GM21619 (cell line): ENCODE measurements at regions not wholly inside any gene's neighbourhood (a gene's known extent, or its start where the extent isn't known, plus 50 kb on each side); places are given as distances from the start of the nearest gene placed in this dataset.

Experiments
- ATAC-seq: cut with Tn5 transposase; IDR thresholded peaks from one replicate; pipeline ENCODE4 v1.9.1; 2021; ENCODE audit not compliant: unreplicated experiment

DNA sequence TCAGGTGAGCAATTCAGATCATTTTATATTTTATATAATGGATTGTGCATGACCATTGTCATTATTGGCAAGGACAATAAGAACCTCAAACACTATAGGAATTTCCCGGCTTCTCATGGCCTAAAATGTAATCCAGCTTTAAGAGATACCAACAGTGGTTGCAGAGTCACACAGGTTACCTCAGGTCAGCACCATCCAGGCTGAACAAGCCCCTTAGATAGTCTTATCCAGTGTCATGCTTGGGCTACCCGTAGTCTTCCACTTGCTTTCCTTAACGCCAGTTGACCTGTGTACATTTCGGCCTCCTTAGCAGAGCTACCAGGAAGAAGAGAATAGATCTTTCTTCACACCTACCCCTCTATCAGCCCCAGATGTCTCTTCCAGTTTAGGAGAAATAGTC is 293.3 kb upstream of the SYT4 start:
- no peak for ATAC-seq

- no peak for ATAC-seq
These were observed 293.9 kb upstream of the SYT4 start for GRCh38 chr18:43571078-43571689.

- peak; percentile 63 for ATAC-seq
These were observed 294.9 kb upstream of the SYT4 start for GRCh38 chr18:43572163-43572562.

DNA sequence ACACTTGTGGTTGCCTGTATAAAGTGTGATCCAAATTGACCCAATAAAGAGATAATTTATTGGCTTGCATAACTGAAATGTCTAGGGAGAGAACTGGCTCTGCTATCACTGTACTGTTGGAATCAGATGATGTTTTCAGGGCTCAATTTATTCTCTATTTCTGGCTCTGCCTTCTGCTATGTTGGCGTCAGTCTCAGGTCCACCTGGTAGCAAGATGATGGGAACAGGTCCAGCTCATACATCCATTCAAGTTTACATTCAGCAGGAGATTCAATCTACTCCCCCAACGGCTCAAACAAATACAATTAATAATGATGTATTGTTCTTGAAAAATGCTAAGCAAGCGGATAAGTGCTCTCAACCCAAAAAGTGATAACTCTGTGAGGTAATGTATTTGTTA is 297.7 kb upstream of the SYT4 start:
- ATAC-seq, result no peak

DNA sequence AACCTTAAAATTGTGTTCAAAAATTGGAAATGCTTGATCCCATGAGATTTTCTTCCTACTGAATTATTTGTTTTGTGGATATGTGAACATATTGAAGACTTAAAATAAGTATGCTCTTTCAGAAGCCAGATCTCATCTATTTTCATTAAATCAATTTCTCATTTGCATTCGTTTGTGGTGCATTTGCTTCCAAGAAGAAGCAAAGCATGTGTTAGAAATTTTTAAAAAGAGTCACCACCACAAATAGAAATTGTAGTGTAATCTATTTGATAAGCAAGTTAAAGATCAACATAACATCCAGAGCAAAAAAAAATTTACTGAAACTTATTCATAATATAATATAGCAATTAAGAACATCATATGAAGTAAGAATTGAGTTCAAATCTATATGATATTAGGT is 300.9 kb upstream of the SYT4 start:
- no peak for ATAC-seq

GRCh38 chr18:43578706-43579105 is 301.4 kb upstream of the SYT4 start:
- ATAC-seq, result no peak

DNA sequence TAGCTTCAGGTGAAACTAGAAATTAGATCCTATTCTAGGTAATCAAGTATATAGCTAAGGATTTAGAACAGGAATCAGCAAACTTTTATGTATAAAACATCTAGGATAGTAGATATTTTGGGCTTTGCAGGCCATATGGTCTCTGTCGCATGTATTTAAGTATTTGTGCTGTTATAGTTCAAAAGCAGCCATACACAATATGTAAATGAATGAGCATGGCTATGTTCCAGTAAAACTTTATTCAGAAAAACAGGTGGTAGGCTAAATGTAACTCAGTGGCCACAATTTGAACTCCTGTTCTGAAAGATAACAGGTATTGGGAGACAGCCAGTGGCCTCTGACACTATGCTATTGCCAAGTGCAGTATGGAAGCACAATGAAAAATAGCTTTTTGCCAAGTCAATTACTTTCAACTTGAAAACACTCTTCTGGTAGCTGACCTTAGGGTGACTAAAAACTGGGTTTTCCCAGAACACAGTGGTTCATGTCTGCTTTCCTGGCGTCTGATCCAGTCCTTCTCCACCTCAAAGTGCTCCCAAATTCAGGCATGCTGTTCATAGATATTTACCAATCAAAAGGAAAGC is 304.7 kb upstream of the SYT4 start:
- no peak for ATAC-seq

DNA sequence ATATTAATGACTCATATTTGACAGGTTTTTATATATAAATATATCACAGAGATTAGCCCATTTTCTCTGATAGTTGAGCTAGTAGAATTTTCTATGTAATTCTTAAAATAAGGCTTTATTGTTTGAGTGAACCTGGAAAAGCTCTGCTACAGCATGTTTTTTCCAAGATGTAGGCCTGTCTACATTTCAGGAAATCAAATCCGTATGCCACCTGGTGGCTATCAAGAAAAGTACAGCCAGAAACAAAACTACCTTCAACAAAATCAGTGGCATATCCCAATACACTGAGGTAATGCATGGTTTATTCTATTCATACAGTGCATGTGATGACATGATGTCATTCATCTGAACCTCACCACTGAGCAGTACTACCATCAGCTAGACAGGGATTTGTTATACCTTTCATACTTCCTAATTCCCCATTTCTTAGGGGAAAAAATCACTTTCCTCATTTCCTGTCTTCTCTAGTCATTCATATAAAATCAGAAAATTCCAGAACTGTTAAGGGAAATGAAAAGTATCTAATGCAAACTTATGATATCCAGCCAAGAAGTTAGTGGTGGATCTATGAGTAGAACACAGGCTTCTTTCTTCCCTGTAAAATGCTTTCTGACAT is 310.4 kb upstream of the SYT4 start:
- ATAC-seq, result peak; percentile 69

GRCh38 chr18:43588838-43589237 is 311.5 kb upstream of the SYT4 start:
- ATAC-seq, result no peak

DNA sequence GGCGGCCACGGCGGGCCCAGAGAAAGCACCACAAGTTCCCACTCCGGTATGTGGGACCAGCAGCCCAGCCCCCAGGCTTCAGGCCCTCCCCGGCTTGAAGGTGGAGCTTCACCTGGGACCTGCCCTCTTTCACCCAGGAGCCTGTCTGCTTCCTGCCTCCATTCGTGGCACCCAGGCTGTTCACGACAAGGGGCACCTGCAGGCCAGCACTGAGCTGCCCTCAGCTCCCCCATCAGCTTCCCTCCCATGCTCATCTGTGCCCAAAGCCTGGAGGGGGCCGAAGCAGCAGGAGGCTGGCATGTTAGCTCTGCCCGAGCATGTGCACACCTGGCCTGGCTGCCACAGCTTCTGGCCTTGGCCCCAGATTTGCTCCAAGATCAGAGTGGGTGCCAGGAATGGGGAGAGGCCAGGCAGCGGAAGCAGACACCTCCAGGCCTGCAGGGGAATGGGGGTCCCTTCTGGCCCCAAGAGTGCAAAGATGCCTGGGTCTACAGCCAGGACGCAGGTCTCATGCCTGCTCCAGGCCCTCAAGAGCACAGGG is 312.4 kb upstream of the SYT4 start:
- ATAC-seq, result no peak

- ATAC-seq, result no peak
These were observed 313.1 kb upstream of the SYT4 start for GRCh38 chr18:43590182-43590903.

DNA sequence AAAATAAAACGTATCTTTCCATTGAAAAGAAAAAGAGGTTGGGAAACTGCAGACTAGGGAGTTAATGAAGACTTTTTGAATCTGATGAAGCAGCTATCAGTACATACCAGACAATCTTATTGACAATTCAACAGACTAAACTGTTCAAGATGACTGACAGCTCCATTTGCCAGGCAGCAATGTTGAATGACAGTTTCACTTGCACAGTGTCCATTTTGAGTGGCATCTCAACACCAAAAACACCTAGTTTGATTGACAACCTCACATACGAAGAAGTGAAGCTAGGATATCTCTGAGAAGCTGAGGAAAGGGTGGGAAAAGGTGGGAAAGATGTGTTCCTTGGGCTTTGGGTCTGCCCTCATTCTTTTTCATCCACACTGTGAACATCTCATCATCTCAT is 315.0 kb upstream of the SYT4 start:
- ATAC-seq, result no peak

DNA sequence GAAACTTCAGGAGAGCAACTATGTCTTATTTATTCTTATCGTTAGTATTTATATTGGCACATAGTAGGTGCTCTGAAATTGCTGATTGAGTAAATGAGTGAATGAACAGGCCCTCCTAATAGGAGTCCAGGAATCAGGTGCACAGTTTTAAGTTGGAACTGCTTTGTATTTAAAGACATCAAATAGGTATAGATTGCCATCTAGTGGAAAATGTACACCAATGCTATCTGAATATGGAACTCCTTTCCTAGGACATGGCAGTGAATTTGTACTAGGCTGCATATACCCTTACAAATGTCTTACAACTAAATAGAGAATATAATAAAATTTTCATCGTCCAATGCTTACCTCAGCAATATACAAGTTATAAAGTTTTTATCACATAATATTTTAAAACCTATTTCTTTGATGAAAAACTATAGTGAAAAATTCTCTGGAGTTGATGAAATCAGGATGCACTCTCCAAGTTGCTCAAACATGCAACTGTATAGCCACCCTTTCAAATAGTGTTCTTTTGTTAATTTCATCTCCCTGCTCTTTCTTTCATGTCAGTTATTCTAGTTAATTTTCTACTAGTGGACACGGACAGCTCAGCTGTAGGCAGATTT is 318.9 kb upstream of the SYT4 start:
- peak; percentile 74 for ATAC-seq

GRCh38 chr18:43601432-43601831 is 324.1 kb upstream of the SYT4 start:
- ATAC-seq, result no peak

DNA sequence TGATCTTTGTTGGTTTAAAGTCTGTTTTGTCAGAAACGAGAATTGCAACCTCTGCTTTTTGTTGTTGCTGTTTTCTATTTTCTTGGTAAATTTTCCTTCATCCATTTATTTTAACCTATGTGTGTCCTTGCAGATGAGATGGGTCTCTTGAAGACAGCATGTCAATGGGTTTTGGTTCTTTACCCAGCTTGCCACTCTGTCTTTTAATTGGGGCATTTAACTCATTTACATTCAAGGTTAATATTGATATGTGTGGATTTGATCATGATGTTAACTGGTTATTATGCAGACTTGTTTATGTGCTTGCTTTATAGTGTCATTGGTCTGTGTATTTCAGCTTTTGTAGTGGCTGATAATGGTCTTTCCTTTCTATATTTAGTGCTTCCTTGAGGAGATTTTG is 327.9 kb upstream of the SYT4 start:
- ATAC-seq, result no peak

DNA sequence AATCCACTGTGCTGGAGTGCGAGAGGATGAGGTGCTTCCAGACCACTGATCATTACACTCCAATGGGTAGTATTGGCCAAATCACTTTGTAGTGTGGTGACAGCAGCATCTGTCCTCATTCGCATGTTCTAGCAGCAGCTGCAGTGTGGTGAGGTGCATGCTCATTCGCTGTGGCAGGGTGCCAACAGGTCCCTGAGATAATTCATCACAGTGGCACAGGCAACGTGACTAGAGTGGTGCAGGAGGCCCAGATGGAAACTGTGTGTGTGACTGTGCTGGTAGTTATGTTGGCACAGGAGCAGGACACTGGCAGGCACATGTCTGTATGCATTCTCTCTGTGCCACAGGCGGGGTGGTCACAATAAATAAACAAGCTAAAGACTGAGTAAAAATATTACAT is 329.5 kb upstream of the SYT4 start:
- no peak for ATAC-seq

- no peak for ATAC-seq
These were observed 343.6 kb upstream of the SYT4 start for GRCh38 chr18:43620936-43621335.

- ATAC-seq, result no peak
These were observed 344.7 kb upstream of the SYT4 start for GRCh38 chr18:43622024-43622423.

GRCh38 chr18:43625582-43625981 is 348.3 kb upstream of the SYT4 start:
- ATAC-seq, result no peak

DNA sequence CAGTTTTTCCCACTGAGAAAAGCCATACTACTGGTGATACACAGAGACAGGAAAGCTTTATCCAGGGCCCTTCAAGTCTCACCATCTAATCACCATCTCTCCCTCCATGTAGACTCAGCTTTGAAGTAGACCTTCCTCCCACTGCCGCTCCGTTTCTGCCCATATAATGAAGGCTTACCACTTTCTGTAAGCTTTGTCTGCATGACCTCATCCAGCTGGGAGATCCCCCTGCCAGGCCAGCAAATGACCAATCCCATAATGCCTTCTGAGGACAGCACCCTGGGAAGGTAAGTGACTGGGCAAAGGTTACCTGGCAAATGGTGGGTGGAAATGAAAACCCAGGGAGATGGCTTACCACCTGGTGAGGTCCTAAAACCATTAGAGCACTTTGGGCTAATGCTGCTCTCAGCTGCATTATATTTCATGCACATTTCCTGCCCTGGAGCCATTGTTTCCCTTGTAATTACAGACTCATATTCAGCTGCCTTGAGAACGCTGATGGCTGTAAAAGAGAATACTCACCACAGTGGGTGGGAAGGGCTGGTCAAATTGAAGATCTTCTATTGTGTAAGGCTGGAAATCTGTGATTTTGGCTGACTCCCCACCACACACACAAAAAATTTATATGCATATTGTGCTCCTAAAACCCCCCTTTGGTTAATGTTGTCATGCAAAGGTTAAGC is 350.7 kb upstream of the SYT4 start:
- no peak for ATAC-seq

DNA sequence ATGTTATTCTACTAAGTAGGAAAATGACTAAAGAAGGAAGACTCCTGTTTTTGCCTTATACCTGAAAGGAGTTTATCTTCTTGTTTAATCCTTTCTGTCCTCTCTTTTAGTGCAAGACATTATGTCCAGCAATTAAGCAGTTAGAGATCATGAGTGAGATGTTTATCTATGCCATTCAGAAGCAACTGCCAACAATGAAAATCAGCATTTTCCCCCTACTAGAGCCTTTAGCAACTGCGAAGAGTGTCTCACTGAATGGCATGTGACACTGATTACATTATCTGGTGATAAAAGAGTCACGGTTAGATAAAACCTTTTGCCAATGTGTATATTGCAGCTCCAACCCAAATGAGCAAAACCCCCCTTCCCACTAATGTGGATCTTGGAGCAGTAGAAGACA is 357.7 kb upstream of the SYT4 start:
- no peak for ATAC-seq
